SK-N-DZ (cell line): ENCODE measurements at regions not wholly inside any gene's neighbourhood (a gene's known extent, or its start where the extent isn't known, plus 50 kb on each side); places are given as distances from the start of the nearest gene placed in this dataset.

ENCODE experiments used
- DNase-seq: peaks from one replicate; pipeline ENCODE4 v3.0.0-alpha.2; 2015; ENCODE audit warnings: low spot score

GRCh38 chr5:5560016-5560415 lies 137.5 kb downstream of the ICE1 start:
- no peak for DNase-seq

- peak; percentile 31 for DNase-seq
Observed at GRCh38 chr5:5558638-5559527, 136.4 kb downstream of the ICE1 start.

- no peak for DNase-seq
Observed at GRCh38 chr5:5558102-5558501, 135.6 kb downstream of the ICE1 start.

- DNase-seq = no peak
Observed at GRCh38 chr5:5551499-5551898, 129.0 kb downstream of the ICE1 start.

GRCh38 chr5:5546408-5546807 lies 123.9 kb downstream of the ICE1 start:
- no peak for DNase-seq

GRCh38 chr5:5544094-5544663 lies 121.7 kb downstream of the ICE1 start:
- DNase-seq = no peak

- DNase-seq = peak; percentile 45
Observed at GRCh38 chr5:5542654-5543053, 120.2 kb downstream of the ICE1 start.

- DNase-seq = no peak
Observed at GRCh38 chr5:5540065-5540464, 117.6 kb downstream of the ICE1 start.
